Testis (tissue), 2 donors: ENCODE measurements at regions not wholly inside any gene's neighbourhood (a gene's known extent, or its start where the extent isn't known, plus 50 kb on each side); places are given as distances from the start of the nearest gene placed in this dataset.

Source experiments
- DNase-seq: peaks from one replicate; pipeline ENCODE4 v3.0.0-alpha.2; 2019
- H3K27ac ChIP-seq, 2 donors: fragments of 200-600 bp; sonication (generic); one replicate each; pipeline ENCODE4 v1.5.1; 2019
- H3K27me3 ChIP-seq: fragments of 200-600 bp; sonication (generic); one replicate; pipeline ENCODE4 v1.5.1; 2019
- H3K36me3 ChIP-seq: fragments of 200-600 bp; sonication (generic); one replicate; pipeline ENCODE4 v1.5.1; 2017; ENCODE audit warnings: low read depth; ENCODE audit errors: missing control alignments
- H3K4me1 ChIP-seq: fragments of 200-600 bp; sonication (generic); one replicate; pipeline ENCODE4 v1.5.1; 2019
- H3K4me3 ChIP-seq, 2 donors: fragments of 200-600 bp; sonication (generic); one replicate each; pipeline ENCODE4 v1.5.1; 2017 to 2019
- H3K9me3 ChIP-seq: fragments of 200-600 bp; sonication (generic); one replicate; pipeline ENCODE4 v1.5.1; 2017
- CTCF ChIP-seq, 3 experiments: fragments of 450-650 bp in 2 of 3; fragments of 200-600 bp in 1 of 3; sonication (generic) in 1 of 3; IDR thresholded peaks; one replicate each; pipeline ENCODE4 v1.5.1; 2016 to 2019; ENCODE audit warnings: antibody characterized with exemption in 3 of 3, mild to moderate bottlenecking in 2 of 3, moderate library complexity in 1 of 3
- POLR2A ChIP-seq: fragments of 450-650 bp; IDR thresholded peaks from one replicate; pipeline ENCODE4 v1.6.1; 2017; ENCODE audit warnings: antibody characterized with exemption, mild to moderate bottlenecking, moderate library complexity
- WGBS, 2 donors: methylation state at CpG; one replicate each; pipeline ENCODE4 v1.1.5; 2018; 5-methylcytosine and 5-hydroxymethylcytosine counted together
- intact Hi-C: fragments of 100-400 bp; cut with DNase I; formaldehyde crosslinking; loops from one replicate; pipeline ENCODE4 v1.15.1; 2023; ENCODE audit warnings: low total_unique reads

DNA sequence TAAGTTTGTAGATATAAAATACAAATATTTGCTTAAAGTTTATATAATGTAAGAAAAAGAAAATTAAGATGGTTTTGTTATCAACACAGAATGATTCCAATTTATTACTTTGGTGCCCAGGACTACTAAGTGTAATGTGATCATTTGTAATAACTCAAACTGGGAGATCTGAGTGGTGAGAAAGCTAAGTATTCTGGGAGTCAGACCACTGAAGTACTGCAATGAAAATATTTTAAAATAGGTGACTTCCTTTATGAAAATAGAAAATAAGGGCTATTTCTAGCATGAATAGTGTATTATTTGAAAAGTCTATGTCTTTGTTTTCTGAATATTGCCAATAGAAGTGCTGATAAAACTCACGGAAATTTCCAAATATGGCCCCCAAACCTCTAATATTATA lies 305.6 kb upstream of the MAN1A1 start:
- no peak overlapping the region for H3K4me3 ChIP-seq
- no peak for DNase-seq
- H3K4me1 ChIP-seq, result no peaks in the 10 kb centered on the region
- WGBS, 2 donors, result 87 to 97% methylated on average over 1 of the region's 1 CpG
- no peaks in the 10 kb centered on the region for H3K36me3 ChIP-seq
- intact Hi-C loops, result no loop called here
- no peaks in the 10 kb centered on the region for H3K9me3 ChIP-seq
- TF ChIP-seq CTCF (IDR thresholded peaks at IDR 0.05), result no peak
- no peak for TF ChIP-seq POLR2A
- no peaks in the 10 kb centered on the region for H3K27me3 ChIP-seq
- H3K27ac ChIP-seq, result no peak overlapping the region

- 67 to 68% methylated on average over 2 of the region's 2 CpGs for WGBS, 2 donors
- Histone ChIP-seq H3K4me3 (no peak overlapping the region), H3K9me3 (no peaks in the 10 kb centered on the region), H3K27me3 (no peaks in the 10 kb centered on the region), H3K36me3 (no peaks in the 10 kb centered on the region), H3K4me1 (no peaks in the 10 kb centered on the region), H3K27ac (peak overlapping the region in 1 of 2 donors; percentile 31)
- intact Hi-C loops, result no loop called here
- DNase-seq, result peak; percentile 37
- TF ChIP-seq POLR2A, result no peak
- TF ChIP-seq CTCF (IDR thresholded peaks at IDR 0.05), result no peak
Observed at GRCh38 chr6:119653329-119653728, 303.8 kb upstream of the MAN1A1 start.

- no peak overlapping the region for H3K27ac ChIP-seq
- no peaks in the 10 kb centered on the region for H3K27me3 ChIP-seq
- no peak for TF ChIP-seq CTCF (IDR thresholded peaks at IDR 0.05)
- TF ChIP-seq POLR2A, result no peak
- WGBS, 2 donors, result 87 to 90% methylated on average over 6 of the region's 6 CpGs
- DNase-seq, result no peak
- intact Hi-C loops, result no loop called here
- no peak overlapping the region for H3K4me3 ChIP-seq
- no peaks in the 10 kb centered on the region for H3K36me3 ChIP-seq
- no peaks in the 10 kb centered on the region for H3K4me1 ChIP-seq
- H3K9me3 ChIP-seq, result no peaks in the 10 kb centered on the region
Observed at GRCh38 chr6:119649531-119649930, 300.0 kb upstream of the MAN1A1 start.

- Histone ChIP-seq H3K27ac (no peak overlapping the region), H3K27me3 (no peaks in the 10 kb centered on the region), H3K4me1 (no peaks in the 10 kb centered on the region), H3K9me3 (no peaks in the 10 kb centered on the region), H3K4me3 (no peak overlapping the region), H3K36me3 (no peaks in the 10 kb centered on the region)
- 52 to 53% methylated on average over 2 of the region's 2 CpGs for WGBS, 2 donors
- intact Hi-C loops, result no loop called here
- TF ChIP-seq POLR2A (no peak), CTCF (IDR thresholded peaks at IDR 0.05) (no peak)
- DNase-seq, result no peak
Observed at GRCh38 chr6:119647309-119647708, 297.7 kb upstream of the MAN1A1 start.

GRCh38 chr6:119643876-119644275 lies 294.3 kb upstream of the MAN1A1 start:
- TF ChIP-seq POLR2A (no peak), CTCF (IDR thresholded peaks at IDR 0.05) (no peak)
- no peak overlapping the region for H3K4me3 ChIP-seq
- 53 to 56% methylated on average over 7 of the region's 7 CpGs for WGBS, 2 donors
- no peaks in the 10 kb centered on the region for H3K36me3 ChIP-seq
- no peaks in the 10 kb centered on the region for H3K9me3 ChIP-seq
- H3K27me3 ChIP-seq, result no peaks in the 10 kb centered on the region
- DNase-seq, result no peak
- intact Hi-C loops, result no loop called here
- no peak overlapping the region for H3K27ac ChIP-seq
- no peaks in the 10 kb centered on the region for H3K4me1 ChIP-seq
